ENCODE measurements at regions not wholly inside any gene's neighbourhood (a gene's known extent, or its start where the extent isn't known, plus 50 kb on each side); places are given as distances from the start of the nearest gene placed in this dataset.
"Not testable (repeated sequence)": the region's sequence is repeated elsewhere in the genome, so short reads cannot be mapped to it uniquely, and the experiment has no call there.

- no peaks in the 10 kb centered on the region for H3K9me3 ChIP-seq
- H3K4me1 ChIP-seq = no peaks in the 10 kb centered on the region
- WGBS, 5 donors = 69 to 94% (median 80%) methylated on average over 1 of the region's 1 CpG
- no peaks in the 10 kb centered on the region for H3K36me3 ChIP-seq
- no peak for DNase-seq
- TF ChIP-seq CTCF (IDR thresholded peaks at IDR 0.05) (no peak), POLR2AphosphoS5 (IDR thresholded peaks at IDR 0.05) (no peak), POLR2A (IDR thresholded peaks at IDR 0.05) (no peak), EP300 (IDR thresholded peaks at IDR 0.05) (no peak)
- no peak overlapping the region for H3K4me3 ChIP-seq
- no peaks in the 10 kb centered on the region for H3K27me3 ChIP-seq
- intact Hi-C loops (cut with DNase I; ENCODE audit: low total_unique reads) = no loop called here
- no peak overlapping the region for H3K27ac ChIP-seq
These were observed 770.7 kb downstream of the CDH11 start for GRCh38 chr16:64351121-64351520.

GRCh38 chr16:64346080-64346479, 775.8 kb downstream of the CDH11 start:
- 88 to 100% (median 96%) methylated on average over 1 to 4 of the region's 4 CpGs for WGBS, 5 donors
- TF ChIP-seq POLR2A (IDR thresholded peaks at IDR 0.05) (no peak), EP300 (IDR thresholded peaks at IDR 0.05) (no peak), POLR2AphosphoS5 (IDR thresholded peaks at IDR 0.05) (no peak), CTCF (IDR thresholded peaks at IDR 0.05) (no peak)
- Histone ChIP-seq H3K9me3 (peaks cover 0 to 9% (median 0%) of the 10 kb centered on the region in 4 donors), H3K27ac (no peak overlapping the region), H3K4me3 (no peak overlapping the region), H3K36me3 (no peaks in the 10 kb centered on the region), H3K27me3 (no peaks in the 10 kb centered on the region), H3K4me1 (no peaks in the 10 kb centered on the region)
- no peak for DNase-seq
- intact Hi-C loops (cut with DNase I; ENCODE audit: low total_unique reads) = no loop called here

- TF ChIP-seq POLR2AphosphoS5 (IDR thresholded peaks at IDR 0.05) (no peak), POLR2A (IDR thresholded peaks at IDR 0.05) (no peak), CTCF (IDR thresholded peaks at IDR 0.05) (no peak), EP300 (IDR thresholded peaks at IDR 0.05) (no peak)
- Histone ChIP-seq H3K27ac (no peak overlapping the region), H3K4me1 (no peaks in the 10 kb centered on the region), H3K27me3 (no peaks in the 10 kb centered on the region), H3K9me3 (peaks cover 0 to 9% (median 0%) of the 10 kb centered on the region in 4 donors), H3K4me3 (no peak overlapping the region), H3K36me3 (no peaks in the 10 kb centered on the region)
- 89 to 93% (median 92%) methylated on average over 6 of the region's 6 CpGs for WGBS, 5 donors
- DNase-seq = no peak
- intact Hi-C loops (cut with DNase I; ENCODE audit: low total_unique reads) = no loop called here
These were observed 776.7 kb downstream of the CDH11 start for GRCh38 chr16:64345142-64345541.

- intact Hi-C loops (cut with DNase I; ENCODE audit: low total_unique reads); H3K4me1 ChIP-seq; H3K27ac ChIP-seq; H3K4me3 ChIP-seq; H3K27me3 ChIP-seq; H3K36me3 ChIP-seq; H3K9me3 ChIP-seq; DNase-seq: not testable (repeated sequence)
- 90 to 97% (median 95%) methylated on average over 11 to 47 of the region's 47 CpGs for WGBS, 5 donors
These were observed 777.9 kb downstream of the CDH11 start for GRCh38 chr16:64343820-64344443.

GRCh38 chr16:64343061-64343819, 778.6 kb downstream of the CDH11 start:
- Histone ChIP-seq H3K9me3 (peaks cover 0 to 9% (median 0%) of the 10 kb centered on the region in 4 donors), H3K4me1 (no peaks in the 10 kb centered on the region), H3K4me3 (no peak overlapping the region), H3K27me3 (no peaks in the 10 kb centered on the region), H3K36me3 (no peaks in the 10 kb centered on the region), H3K27ac (no peak overlapping the region)
- TF ChIP-seq POLR2AphosphoS5 (IDR thresholded peaks at IDR 0.05) (no peak), EP300 (IDR thresholded peaks at IDR 0.05) (no peak), POLR2A (IDR thresholded peaks at IDR 0.05) (no peak), CTCF (IDR thresholded peaks at IDR 0.05) (no peak)
- DNase-seq = no peak
- WGBS, 5 donors = 90 to 100% (median 93%) methylated on average over 6 to 8 of the region's 8 CpGs
- intact Hi-C loops (cut with DNase I; ENCODE audit: low total_unique reads) = no loop called here

GRCh38 chr16:64341336-64341735, 780.5 kb downstream of the CDH11 start:
- H3K4me1 ChIP-seq; H3K36me3 ChIP-seq; intact Hi-C loops (cut with DNase I; ENCODE audit: low total_unique reads); H3K27ac ChIP-seq; H3K4me3 ChIP-seq; DNase-seq; H3K9me3 ChIP-seq; H3K27me3 ChIP-seq: not testable (repeated sequence)
- WGBS, 5 donors = 53 to 83% (median 70%) methylated on average over 1 of the region's 1 CpG

Data from stomach (tissue), 8 donors.